ENCODE measurements at regions not wholly inside any gene's neighbourhood (a gene's known extent, or its start where the extent isn't known, plus 50 kb on each side); places are given as distances from the start of the nearest gene placed in this dataset.

GRCh38 chr7:31432176-31432575 lies 81.7 kb upstream of the ITPRID1 start:
- no peaks in the 10 kb centered on the region for H3K27me3 ChIP-seq (ENCODE audit: insufficient read depth, low read length, poor library complexity)
- no peaks in the 10 kb centered on the region for H3K79me1 ChIP-seq (ENCODE audit: low read length)
- H3K4me1 ChIP-seq (ENCODE audit: control insufficient read depth, low read depth, low read length) = peaks cover 2% of the 10 kb centered on the region
- H3K4me3 ChIP-seq (ENCODE audit: low read length) = no peak overlapping the region
- no peak overlapping the region for H3K27ac ChIP-seq (ENCODE audit: low read depth, low read length)
- no peak overlapping the region for H4K5ac ChIP-seq (ENCODE audit: low read length)
- no peak overlapping the region for H3K18ac ChIP-seq (ENCODE audit: low read length)
- H3K79me2 ChIP-seq (ENCODE audit: control insufficient read depth, insufficient read depth, low read length) = no peaks in the 10 kb centered on the region
- no peak overlapping the region for H3K9ac ChIP-seq (ENCODE audit: low read length)
- H3K56ac ChIP-seq (ENCODE audit: low read length) = no peak overlapping the region
- H2BK5ac ChIP-seq (ENCODE audit: low read length) = peak overlapping the region; percentile 18
- no peak overlapping the region for H2AK5ac ChIP-seq (ENCODE audit: low read length)
- H2BK120ac ChIP-seq (ENCODE audit: low read depth, low read length) = no peak overlapping the region
- H3K23ac ChIP-seq (ENCODE audit: low read length) = no peak overlapping the region
- H3K4me2 ChIP-seq (ENCODE audit: low read length) = no peak overlapping the region
- H3K36me3 ChIP-seq (ENCODE audit: control insufficient read depth, insufficient read depth, low read length) = no peaks in the 10 kb centered on the region
- no peak overlapping the region for H2BK15ac ChIP-seq (replicated peaks; ENCODE audit: low read depth)
- DNase-seq = peak; percentile 35
- no peak overlapping the region for H3K4ac ChIP-seq (ENCODE audit: low read depth, low read length)
- H4K8ac ChIP-seq (ENCODE audit: low read depth, low read length) = no peak overlapping the region

- Histone ChIP-seq H3K18ac (ENCODE audit: low read length) (peak overlapping the region; percentile 16), H3K27ac (ENCODE audit: low read depth, low read length) (peak overlapping the region; percentile 42), H3K79me2 (ENCODE audit: control insufficient read depth, insufficient read depth, low read length) (no peaks in the 10 kb centered on the region), H3K4me2 (ENCODE audit: low read length) (no peak overlapping the region), H3K9ac (ENCODE audit: low read length) (no peak overlapping the region), H2BK120ac (ENCODE audit: low read depth, low read length) (peak overlapping the region; percentile 79), H3K56ac (ENCODE audit: low read length) (no peak overlapping the region), H2AK5ac (ENCODE audit: low read length) (no peak overlapping the region), H3K27me3 (ENCODE audit: insufficient read depth, low read length, poor library complexity) (no peaks in the 10 kb centered on the region), H3K23ac (ENCODE audit: low read length) (no peak overlapping the region), H2BK5ac (ENCODE audit: low read length) (no peak overlapping the region), H3K79me1 (ENCODE audit: low read length) (no peaks in the 10 kb centered on the region), H4K8ac (ENCODE audit: low read depth, low read length) (no peak overlapping the region), H3K4ac (ENCODE audit: low read depth, low read length) (no peak overlapping the region), H3K36me3 (ENCODE audit: control insufficient read depth, insufficient read depth, low read length) (no peaks in the 10 kb centered on the region), H3K4me3 (ENCODE audit: low read length) (no peak overlapping the region), H4K5ac (ENCODE audit: low read length) (no peak overlapping the region), H2BK15ac (replicated peaks; ENCODE audit: low read depth) (no peak overlapping the region), H3K4me1 (ENCODE audit: control insufficient read depth, low read depth, low read length) (peaks cover 2% of the 10 kb centered on the region)
- no CpG with 5 or more reads among the region's 6 CpGs for WGBS (ENCODE audit: extremely low coverage, insufficient coverage, low lambda C conversion rate)
- DNase-seq = peak; percentile 82
Observed at GRCh38 chr7:31432836-31433340, 81.0 kb upstream of the ITPRID1 start.

- H2BK120ac ChIP-seq (ENCODE audit: low read depth, low read length) = no peak overlapping the region
- no peaks in the 10 kb centered on the region for H3K79me2 ChIP-seq (ENCODE audit: control insufficient read depth, insufficient read depth, low read length)
- no peaks in the 10 kb centered on the region for H3K36me3 ChIP-seq (ENCODE audit: control insufficient read depth, insufficient read depth, low read length)
- no CpG with 5 or more reads among the region's 4 CpGs for WGBS (ENCODE audit: extremely low coverage, insufficient coverage, low lambda C conversion rate)
- no peak overlapping the region for H2BK5ac ChIP-seq (ENCODE audit: low read length)
- H3K4me3 ChIP-seq (ENCODE audit: low read length) = no peak overlapping the region
- no peaks in the 10 kb centered on the region for H3K79me1 ChIP-seq (ENCODE audit: low read length)
- H2BK15ac ChIP-seq (replicated peaks; ENCODE audit: low read depth) = no peak overlapping the region
- H3K56ac ChIP-seq (ENCODE audit: low read length) = no peak overlapping the region
- H3K9ac ChIP-seq (ENCODE audit: low read length) = no peak overlapping the region
- no peak overlapping the region for H2AK5ac ChIP-seq (ENCODE audit: low read length)
- H3K18ac ChIP-seq (ENCODE audit: low read length) = no peak overlapping the region
- H3K4ac ChIP-seq (ENCODE audit: low read depth, low read length) = no peak overlapping the region
- peaks cover under 1% of the 10 kb centered on the region for H3K4me1 ChIP-seq (ENCODE audit: control insufficient read depth, low read depth, low read length)
- H4K5ac ChIP-seq (ENCODE audit: low read length) = no peak overlapping the region
- H3K4me2 ChIP-seq (ENCODE audit: low read length) = no peak overlapping the region
- peak; percentile 73 for DNase-seq
- H4K8ac ChIP-seq (ENCODE audit: low read depth, low read length) = no peak overlapping the region
- no peak overlapping the region for H3K27ac ChIP-seq (ENCODE audit: low read depth, low read length)
- H3K23ac ChIP-seq (ENCODE audit: low read length) = no peak overlapping the region
- H3K27me3 ChIP-seq (ENCODE audit: insufficient read depth, low read length, poor library complexity) = no peaks in the 10 kb centered on the region
Observed at GRCh38 chr7:31437250-31437865, 76.5 kb upstream of the ITPRID1 start.

- Histone ChIP-seq H3K4me2 (ENCODE audit: low read length) (no peak overlapping the region), H2AK5ac (ENCODE audit: low read length) (no peak overlapping the region), H3K4me3 (ENCODE audit: low read length) (no peak overlapping the region), H2BK5ac (ENCODE audit: low read length) (no peak overlapping the region), H4K8ac (ENCODE audit: low read depth, low read length) (no peak overlapping the region), H3K36me3 (ENCODE audit: control insufficient read depth, insufficient read depth, low read length) (no peaks in the 10 kb centered on the region), H3K27ac (ENCODE audit: low read depth, low read length) (no peak overlapping the region), H3K9ac (ENCODE audit: low read length) (no peak overlapping the region), H3K79me1 (ENCODE audit: low read length) (no peaks in the 10 kb centered on the region), H3K4ac (ENCODE audit: low read depth, low read length) (no peak overlapping the region), H3K23ac (ENCODE audit: low read length) (no peak overlapping the region), H4K5ac (ENCODE audit: low read length) (no peak overlapping the region), H3K4me1 (ENCODE audit: control insufficient read depth, low read depth, low read length) (peaks cover 1% of the 10 kb centered on the region), H2BK120ac (ENCODE audit: low read depth, low read length) (no peak overlapping the region), H3K79me2 (ENCODE audit: control insufficient read depth, insufficient read depth, low read length) (no peaks in the 10 kb centered on the region), H3K27me3 (ENCODE audit: insufficient read depth, low read length, poor library complexity) (no peaks in the 10 kb centered on the region), H3K18ac (ENCODE audit: low read length) (no peak overlapping the region), H3K56ac (ENCODE audit: low read length) (no peak overlapping the region), H2BK15ac (replicated peaks; ENCODE audit: low read depth) (no peak overlapping the region)
- WGBS (ENCODE audit: extremely low coverage, insufficient coverage, low lambda C conversion rate) = no CpG with 5 or more reads among the region's 3 CpGs
- DNase-seq = peak; percentile 33
Observed at GRCh38 chr7:31439165-31439564, 74.7 kb upstream of the ITPRID1 start.

- Histone ChIP-seq H2BK120ac (ENCODE audit: low read depth, low read length) (no peak overlapping the region), H3K36me3 (ENCODE audit: control insufficient read depth, insufficient read depth, low read length) (no peaks in the 10 kb centered on the region), H3K27me3 (ENCODE audit: insufficient read depth, low read length, poor library complexity) (no peaks in the 10 kb centered on the region), H3K4me1 (ENCODE audit: control insufficient read depth, low read depth, low read length) (peaks cover 1% of the 10 kb centered on the region), H3K18ac (ENCODE audit: low read length) (no peak overlapping the region), H3K27ac (ENCODE audit: low read depth, low read length) (no peak overlapping the region), H4K5ac (ENCODE audit: low read length) (no peak overlapping the region), H2BK15ac (replicated peaks; ENCODE audit: low read depth) (no peak overlapping the region), H3K4ac (ENCODE audit: low read depth, low read length) (no peak overlapping the region), H3K9ac (ENCODE audit: low read length) (no peak overlapping the region), H3K4me2 (ENCODE audit: low read length) (no peak overlapping the region), H3K79me1 (ENCODE audit: low read length) (no peaks in the 10 kb centered on the region), H3K4me3 (ENCODE audit: low read length) (no peak overlapping the region), H3K79me2 (ENCODE audit: control insufficient read depth, insufficient read depth, low read length) (no peaks in the 10 kb centered on the region), H4K8ac (ENCODE audit: low read depth, low read length) (no peak overlapping the region), H3K23ac (ENCODE audit: low read length) (no peak overlapping the region), H3K56ac (ENCODE audit: low read length) (no peak overlapping the region), H2BK5ac (ENCODE audit: low read length) (no peak overlapping the region), H2AK5ac (ENCODE audit: low read length) (no peak overlapping the region)
- whole genome bisulfite sequencing (ENCODE audit: extremely low coverage, insufficient coverage, low lambda C conversion rate) = no CpG with 5 or more reads among the region's 3 CpGs
- DNase-seq = no peak
Observed at GRCh38 chr7:31440511-31440910, 73.4 kb upstream of the ITPRID1 start.

- Histone ChIP-seq H3K36me3 (ENCODE audit: control insufficient read depth, insufficient read depth, low read length) (no peaks in the 10 kb centered on the region), H2BK120ac (ENCODE audit: low read depth, low read length) (no peak overlapping the region), H3K27me3 (ENCODE audit: insufficient read depth, low read length, poor library complexity) (no peaks in the 10 kb centered on the region), H3K79me2 (ENCODE audit: control insufficient read depth, insufficient read depth, low read length) (no peaks in the 10 kb centered on the region), H2AK5ac (ENCODE audit: low read length) (no peak overlapping the region), H3K9ac (ENCODE audit: low read length) (no peak overlapping the region), H3K4ac (ENCODE audit: low read depth, low read length) (no peak overlapping the region), H3K79me1 (ENCODE audit: low read length) (no peaks in the 10 kb centered on the region), H3K4me3 (ENCODE audit: low read length) (no peak overlapping the region), H3K27ac (ENCODE audit: low read depth, low read length) (no peak overlapping the region), H3K23ac (ENCODE audit: low read length) (no peak overlapping the region), H2BK15ac (replicated peaks; ENCODE audit: low read depth) (peak overlapping the region; percentile 57), H4K8ac (ENCODE audit: low read depth, low read length) (no peak overlapping the region), H4K5ac (ENCODE audit: low read length) (no peak overlapping the region), H3K18ac (ENCODE audit: low read length) (no peak overlapping the region), H3K4me1 (ENCODE audit: control insufficient read depth, low read depth, low read length) (peaks cover 1% of the 10 kb centered on the region), H2BK5ac (ENCODE audit: low read length) (no peak overlapping the region), H3K56ac (ENCODE audit: low read length) (no peak overlapping the region), H3K4me2 (ENCODE audit: low read length) (no peak overlapping the region)
- no CpG with 5 or more reads among the region's 4 CpGs for WGBS (ENCODE audit: extremely low coverage, insufficient coverage, low lambda C conversion rate)
- no peak for DNase-seq
Observed at GRCh38 chr7:31442626-31443025, 71.3 kb upstream of the ITPRID1 start.
